SK-N-MC (cell line): ENCODE measurements at regions not wholly inside any gene's neighbourhood (a gene's known extent, or its start where the extent isn't known, plus 50 kb on each side); places are given as distances from the start of the nearest gene placed in this dataset.

Source experiments
- EZH2 ChIP-seq: fragments of 200-600 bp; sonication (generic); IDR thresholded peaks from one replicate; pipeline ENCODE4 v1.6.1; 2017; ENCODE audit warnings: antibody characterized with exemption
- POLR2AphosphoS5 ChIP-seq: IDR thresholded peaks from 2 replicates; pipeline ENCODE4 v1.6.1; 2012; ENCODE audit warnings: mild to moderate bottlenecking, low read depth, low read length, borderline replicate concordance

GRCh38 chr5:86674069-86674468 is 56.3 kb downstream of the COX7C start:
- TF ChIP-seq POLR2AphosphoS5 (no peak), EZH2 (no peak)
